PC-3 (cell line): ENCODE measurements at regions not wholly inside any gene's neighbourhood (a gene's known extent, or its start where the extent isn't known, plus 50 kb on each side); places are given as distances from the start of the nearest gene placed in this dataset.

ENCODE experiments used
- ATAC-seq: fragments of 200-7000 bp; cut with Tn5 transposase; 2 replicates; pipeline ENCODE4 v1.9.1; 2020; ENCODE audit warnings: mild to moderate bottlenecking, moderate library complexity
- BruUV-seq: library from RNA; stranded (reverse); fragments of 400-500 nt; replicated peaks from 2 replicates; lab custom pipeline; 2021; lab: Mats Ljungman, UMichigan
- CTCF ChIA-PET: fragments of 300-600 bp; sonication (Branson Sonifier 250); formaldehyde crosslinking; loops from one replicate; lab custom pipeline; 2022; ENCODE audit warnings: antibody characterized with exemption; lab: Charles Lee
- POLR2A ChIA-PET: fragments of 300-600 bp; sonication (Branson Sonifier 250); formaldehyde crosslinking; loops from one replicate; lab custom pipeline; 2022; ENCODE audit warnings: antibody characterized with exemption; ENCODE audit not compliant: unreplicated experiment; lab: Charles Lee
- DNase-seq: peaks from one replicate; pipeline ENCODE4 v3.0.0-alpha.2; 2015
- H2AFZ ChIP-seq: fragments of 300-600 bp; sonication (generic); 2 replicates; pipeline ENCODE4 v1.6.0; 2016; ENCODE audit warnings: antibody characterized with exemption, low read length
- H3F3A ChIP-seq: fragments of 300-600 bp; sonication (generic); one replicate; pipeline ENCODE4 v1.6.0; 2017; ENCODE audit warnings: antibody characterized with exemption, low read length, control low read depth, mild to moderate bottlenecking; ENCODE audit not compliant: unreplicated experiment
- H3K27ac ChIP-seq: fragments of 300-600 bp; sonication (generic); 2 replicates; pipeline ENCODE4 v1.5.1; 2016; ENCODE audit warnings: mild to moderate bottlenecking, low read length
- H3K27me3 ChIP-seq: fragments of 300-600 bp; sonication (generic); 2 replicates; pipeline ENCODE4 v1.6.1; 2016; ENCODE audit warnings: low read length, mixed read lengths
- H3K36me3 ChIP-seq: fragments of 300-600 bp; sonication (generic); 2 replicates; pipeline ENCODE4 v1.6.1; 2016; ENCODE audit warnings: low read depth, mixed run types, low read length, mixed read lengths
- H3K4me1 ChIP-seq: fragments of 300-600 bp; sonication (generic); 2 replicates; pipeline ENCODE4 v1.5.1; 2016; ENCODE audit warnings: low read length; ENCODE audit not compliant: insufficient read depth
- H3K4me2 ChIP-seq: fragments of 300-600 bp; sonication (generic); 2 replicates; pipeline ENCODE4 v1.6.0; 2016; ENCODE audit warnings: low read length
- H3K4me3 ChIP-seq: fragments of 300-600 bp; sonication (generic); 2 replicates; pipeline ENCODE4 v1.5.1; 2016; ENCODE audit warnings: mild to moderate bottlenecking, low read length, mixed read lengths
- H3K79me2 ChIP-seq: fragments of 300-600 bp; sonication (generic); 2 replicates; pipeline ENCODE4 v1.6.1; 2017; ENCODE audit warnings: low read length, mixed read lengths
- H3K9ac ChIP-seq: fragments of 300-600 bp; sonication (generic); 2 replicates; pipeline ENCODE4 v1.6.0; 2016; ENCODE audit warnings: mild to moderate bottlenecking, low read length
- H3K9me2 ChIP-seq: fragments of 300-600 bp; sonication (generic); replicated peaks from 2 replicates; pipeline ENCODE4 v1.6.1; 2016; ENCODE audit warnings: mixed run types, low read length, mixed read lengths
- H3K9me3 ChIP-seq: fragments of 300-600 bp; sonication (generic); 2 replicates; pipeline ENCODE4 v1.6.1; 2016; ENCODE audit warnings: low read length, mixed read lengths
- H4K20me1 ChIP-seq: fragments of 300-600 bp; sonication (generic); 2 replicates; pipeline ENCODE4 v1.6.1; 2016; ENCODE audit warnings: low read length, mixed read lengths
- CTCF ChIP-seq: fragments of 300-600 bp; sonication (generic); conservative IDR thresholded peaks from 2 replicates; pipeline ENCODE4 v1.5.1; 2017; ENCODE audit warnings: antibody characterized with exemption, low read depth, mild to moderate bottlenecking, low read length
- EZH2 ChIP-seq: fragments of 300-600 bp; sonication (generic); IDR thresholded peaks from one replicate; pipeline ENCODE4 v1.6.1; 2017; ENCODE audit warnings: antibody characterized with exemption, mild to moderate bottlenecking, low read length; ENCODE audit not compliant: unreplicated experiment
- EZH2phosphoT487 ChIP-seq: fragments of 300-600 bp; sonication (generic); IDR thresholded peaks from 2 replicates; pipeline ENCODE4 v1.6.1; 2018; ENCODE audit warnings: mild to moderate bottlenecking, antibody characterized with exemption, low read length, borderline replicate concordance
- intact Hi-C: fragments of 100-400 bp; cut with micrococcal nuclease; formaldehyde crosslinking; loops from 2 replicates; pipeline ENCODE4 v1.9.0; 2023

- Histone ChIP-seq H3K9me3 (no peaks in the 10 kb centered on the region), H3K4me2 (no peak overlapping the region), H3K4me1 (peaks cover 11% of the 10 kb centered on the region), H3K9ac (no peak overlapping the region), H3K27ac (no peak overlapping the region), H2AFZ (no peak overlapping the region), H4K20me1 (no peaks in the 10 kb centered on the region), H3K79me2 (no peaks in the 10 kb centered on the region), H3K36me3 (no peaks in the 10 kb centered on the region), H3F3A (no peaks in the 10 kb centered on the region), H3K4me3 (no peak overlapping the region), H3K27me3 (0 out of 2 replicates have a peak, but pooled peaks cover 3% of the 10 kb centered on the region), H3K9me2 (no peaks in the 10 kb centered on the region)
- DNase-seq (no peak), ATAC-seq (no peak)
- POLR2A ChIA-PET = no interaction called here
- no TSS peak for BruUV-seq
- no peak for TF ChIP-seq CTCF
- no peak for TF ChIP-seq EZH2
- CTCF ChIA-PET = no interaction called here
- intact Hi-C loops = no loop called here
These were observed 367.2 kb upstream of the AGTR1 start for GRCh38 chr3:148330542-148330941.

GRCh38 chr3:148331081-148331846 is 366.4 kb upstream of the AGTR1 start:
- DNase-seq = no peak
- CTCF ChIA-PET = no interaction called here
- BruUV-seq = no TSS peak
- Histone ChIP-seq H3K9ac (no peak overlapping the region), H4K20me1 (no peaks in the 10 kb centered on the region), H3K79me2 (no peaks in the 10 kb centered on the region), H3K4me1 (peaks cover 16% of the 10 kb centered on the region), H3K36me3 (no peaks in the 10 kb centered on the region), H3K27ac (no peak overlapping the region), H3K9me3 (no peaks in the 10 kb centered on the region), H3K4me2 (no peak overlapping the region), H3K27me3 (0 out of 2 replicates have a peak, but pooled peaks cover 3% of the 10 kb centered on the region), H3K9me2 (no peaks in the 10 kb centered on the region), H2AFZ (no peak overlapping the region), H3K4me3 (no peak overlapping the region), H3F3A (no peaks in the 10 kb centered on the region)
- no peak for ATAC-seq
- intact Hi-C loops = no loop called here
- POLR2A ChIA-PET = no interaction called here
- no peak for TF ChIP-seq CTCF
- TF ChIP-seq EZH2 = no peak
- TF ChIP-seq EZH2phosphoT487 = no peak

- ChIA-PET POLR2A (no interaction called here), CTCF (no interaction called here)
- TF ChIP-seq EZH2 (no peak), CTCF (no peak), EZH2phosphoT487 (no peak)
- no peaks in the 10 kb centered on the region for H3K9me2 ChIP-seq
- H3K4me3 ChIP-seq = no peak overlapping the region
- no peaks in the 10 kb centered on the region for H3K36me3 ChIP-seq
- H2AFZ ChIP-seq = no peak overlapping the region
- 0 out of 2 replicates have a peak, but pooled peaks cover 3% of the 10 kb centered on the region for H3K27me3 ChIP-seq
- H3K9ac ChIP-seq = no peak overlapping the region
- no peaks in the 10 kb centered on the region for H3F3A ChIP-seq
- H3K79me2 ChIP-seq = no peaks in the 10 kb centered on the region
- BruUV-seq = no TSS peak
- no peak overlapping the region for H3K4me2 ChIP-seq
- peaks cover 16% of the 10 kb centered on the region for H3K4me1 ChIP-seq
- no peak for ATAC-seq
- intact Hi-C loops = no loop called here
- no peak for DNase-seq
- no peak overlapping the region for H3K27ac ChIP-seq
- H4K20me1 ChIP-seq = no peaks in the 10 kb centered on the region
- H3K9me3 ChIP-seq = no peaks in the 10 kb centered on the region
These were observed 365.2 kb upstream of the AGTR1 start for GRCh38 chr3:148332509-148332908.
